Uterus (tissue), 2 donors: ENCODE measurements at regions not wholly inside any gene's neighbourhood (a gene's known extent, or its start where the extent isn't known, plus 50 kb on each side); places are given as distances from the start of the nearest gene placed in this dataset.

Experiments
- CTCF ChIP-seq, 4 experiments: fragments of 200-600 bp in 2 of 4; fragments of 450-650 bp in 2 of 4; sonication (generic) in 2 of 4; IDR thresholded peaks; one replicate each; pipeline ENCODE4 v1.5.1; 2016 to 2019; ENCODE audit warnings: antibody characterized with exemption in 4 of 4, mild to moderate bottlenecking in 2 of 4, moderate library complexity in 1 of 4
- POLR2A ChIP-seq, 2 donors: fragments of 450-650 bp; IDR thresholded peaks; one replicate each; pipeline ENCODE4 v1.6.1; 2016; ENCODE audit warnings: antibody characterized with exemption in 2 of 2, mild to moderate bottlenecking in 1 of 2, moderate library complexity in 1 of 2

- TF ChIP-seq POLR2A (IDR thresholded peaks at IDR 0.05) (no peak), CTCF (IDR thresholded peaks at IDR 0.05) (no peak)
Observed at GRCh38 chr2:184031402-184032147, 566.8 kb upstream of the ZNF804A start.
